ENCODE measurements at regions not wholly inside any gene's neighbourhood (a gene's known extent, or its start where the extent isn't known, plus 50 kb on each side); places are given as distances from the start of the nearest gene placed in this dataset.

DNA sequence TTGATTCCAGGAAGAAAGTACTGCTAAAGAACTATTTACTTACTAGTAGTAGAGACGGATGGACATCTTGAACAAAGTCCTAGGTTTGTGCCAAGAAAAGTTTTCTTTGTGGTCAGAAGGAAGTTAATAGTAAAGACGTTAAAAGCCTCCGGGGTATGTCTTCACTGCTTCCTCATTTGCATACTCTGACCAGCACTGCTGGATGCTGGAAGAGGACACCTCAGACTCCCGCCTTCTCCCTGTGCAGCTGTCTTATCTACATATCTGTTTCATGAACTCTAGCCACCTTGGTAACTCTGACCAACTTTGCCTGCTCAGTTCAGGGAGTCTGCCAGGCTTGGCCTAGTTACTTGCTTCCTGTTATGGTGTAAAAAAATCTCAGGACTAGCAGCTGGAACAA is 1109.1 kb upstream of the MIR17HG start:
- no peaks in the 10 kb centered on the region for H3K9me3 ChIP-seq
- 10% methylated on average over 4 of the region's 4 CpGs for WGBS
- DNase-seq (ENCODE audit: low spot score): no peak
- TF ChIP-seq POLR2AphosphoS5 (IDR thresholded peaks at IDR 0.05) (no peak), POLR2A (IDR thresholded peaks at IDR 0.05) (no peak)
- TF ChIP-seq, protein P1, sequence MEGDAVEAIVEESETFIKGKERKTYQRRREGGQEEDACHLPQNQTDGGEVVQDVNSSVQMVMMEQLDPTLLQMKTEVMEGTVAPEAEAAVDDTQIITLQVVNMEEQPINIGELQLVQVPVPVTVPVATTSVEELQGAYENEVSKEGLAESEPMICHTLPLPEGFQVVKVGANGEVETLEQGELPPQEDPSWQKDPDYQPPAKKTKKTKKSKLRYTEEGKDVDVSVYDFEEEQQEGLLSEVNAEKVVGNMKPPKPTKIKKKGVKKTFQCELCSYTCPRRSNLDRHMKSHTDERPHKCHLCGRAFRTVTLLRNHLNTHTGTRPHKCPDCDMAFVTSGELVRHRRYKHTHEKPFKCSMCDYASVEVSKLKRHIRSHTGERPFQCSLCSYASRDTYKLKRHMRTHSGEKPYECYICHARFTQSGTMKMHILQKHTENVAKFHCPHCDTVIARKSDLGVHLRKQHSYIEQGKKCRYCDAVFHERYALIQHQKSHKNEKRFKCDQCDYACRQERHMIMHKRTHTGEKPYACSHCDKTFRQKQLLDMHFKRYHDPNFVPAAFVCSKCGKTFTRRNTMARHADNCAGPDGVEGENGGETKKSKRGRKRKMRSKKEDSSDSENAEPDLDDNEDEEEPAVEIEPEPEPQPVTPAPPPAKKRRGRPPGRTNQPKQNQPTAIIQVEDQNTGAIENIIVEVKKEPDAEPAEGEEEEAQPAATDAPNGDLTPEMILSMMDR (IDR thresholded peaks at IDR 0.05): no peak
- intact Hi-C loops (cut with DNase I): no loop called here
- no peaks in the 10 kb centered on the region for H3K36me3 ChIP-seq
- H3K27me3 ChIP-seq (replicated peaks; ENCODE audit: insufficient read depth): no peaks in the 10 kb centered on the region
- H3K4me3 ChIP-seq: no peak overlapping the region
- H3K27ac ChIP-seq: no peak overlapping the region
- no peaks in the 10 kb centered on the region for H3K4me1 ChIP-seq (replicated peaks)

DNA sequence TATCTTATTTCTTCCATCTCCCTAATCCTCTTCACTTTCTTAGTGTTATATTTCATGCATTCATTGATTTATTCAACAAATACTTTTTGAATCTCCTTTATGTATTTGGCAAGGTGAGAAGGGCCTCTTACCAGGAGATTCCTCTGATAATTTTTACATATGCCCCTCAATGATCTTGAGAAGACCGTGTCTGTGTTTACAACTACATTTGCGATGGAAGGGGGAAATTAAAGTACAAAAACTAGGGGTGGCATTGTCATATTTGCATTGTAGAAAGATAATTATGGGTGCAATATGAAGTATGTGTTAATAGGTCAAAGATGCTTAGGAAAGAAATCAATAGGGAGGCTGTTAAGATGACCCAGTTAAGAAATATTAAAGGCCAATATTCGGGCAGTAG is 1108.4 kb upstream of the MIR17HG start:
- TF ChIP-seq, protein P1 (IDR thresholded peaks at IDR 0.05): no peak
- no peak for TF ChIP-seq POLR2A (IDR thresholded peaks at IDR 0.05)
- TF ChIP-seq POLR2AphosphoS5 (IDR thresholded peaks at IDR 0.05): no peak
- intact Hi-C loops (cut with DNase I): no loop called here
- Histone ChIP-seq H3K4me1 (replicated peaks) (no peaks in the 10 kb centered on the region), H3K4me3 (no peak overlapping the region), H3K27ac (no peak overlapping the region), H3K9me3 (no peaks in the 10 kb centered on the region), H3K36me3 (no peaks in the 10 kb centered on the region), H3K27me3 (replicated peaks; ENCODE audit: insufficient read depth) (no peaks in the 10 kb centered on the region)
- DNase-seq (ENCODE audit: low spot score): no peak
- WGBS: 86% methylated on average over 3 of the region's 3 CpGs

DNA sequence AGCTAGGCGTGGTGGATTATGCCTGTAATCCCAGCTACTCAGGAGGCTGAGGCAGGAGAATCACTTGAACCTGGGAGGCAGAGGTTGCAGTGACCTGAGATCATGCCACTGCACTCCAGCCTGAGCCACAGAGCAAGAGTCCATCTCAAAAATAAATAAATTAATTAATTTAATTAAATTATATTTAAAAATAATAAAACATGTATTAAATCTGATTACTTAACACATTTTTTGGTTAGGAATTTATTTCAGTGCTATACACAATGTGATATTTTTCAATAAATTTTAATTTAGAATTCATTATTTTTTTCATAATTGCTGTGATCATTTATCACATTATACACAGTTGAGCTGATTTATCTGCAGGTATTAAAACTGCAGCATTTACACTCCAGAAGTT is 1101.5 kb upstream of the MIR17HG start:
- DNase-seq (ENCODE audit: low spot score): no peak
- Histone ChIP-seq H3K27ac (no peak overlapping the region), H3K4me1 (replicated peaks) (no peaks in the 10 kb centered on the region), H3K36me3 (no peaks in the 10 kb centered on the region), H3K27me3 (replicated peaks; ENCODE audit: insufficient read depth) (no peaks in the 10 kb centered on the region), H3K9me3 (no peaks in the 10 kb centered on the region), H3K4me3 (no peak overlapping the region)
- TF ChIP-seq, protein P1 (IDR thresholded peaks at IDR 0.05): no peak
- intact Hi-C loops (cut with DNase I): no loop called here
- WGBS: 95% methylated on average over 1 of the region's 1 CpG

DNA sequence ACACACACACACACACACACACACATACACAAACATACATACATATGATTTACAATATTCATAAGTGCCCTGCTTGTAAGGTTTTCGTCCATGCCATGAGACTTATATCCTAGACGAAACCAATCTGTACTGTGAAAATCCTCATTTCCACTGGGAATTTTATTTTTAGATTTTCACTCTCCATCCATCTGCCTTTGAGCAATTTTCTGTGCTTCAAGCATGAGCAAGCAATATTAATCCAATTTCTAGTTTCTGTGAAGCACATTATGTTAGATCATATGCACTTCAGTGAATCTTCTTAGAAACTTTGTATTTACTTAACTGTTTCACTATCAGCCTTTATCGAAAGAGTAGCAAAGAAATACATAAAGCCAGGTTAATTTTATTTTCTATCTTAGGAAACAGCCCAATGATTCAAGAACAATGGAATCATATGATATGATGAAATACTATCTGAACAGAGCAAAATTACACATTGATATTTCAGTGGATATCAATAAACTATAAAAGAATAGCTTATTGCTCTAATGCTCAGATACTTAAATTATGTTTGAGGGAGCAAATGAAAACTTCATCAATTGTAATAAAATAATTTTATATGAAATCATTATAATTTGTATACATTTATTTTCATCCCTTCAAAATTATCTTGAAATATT is 1100.7 kb upstream of the MIR17HG start:
- 89% methylated on average over 3 of the region's 3 CpGs for WGBS
- no peak overlapping the region for H3K4me3 ChIP-seq

DNA sequence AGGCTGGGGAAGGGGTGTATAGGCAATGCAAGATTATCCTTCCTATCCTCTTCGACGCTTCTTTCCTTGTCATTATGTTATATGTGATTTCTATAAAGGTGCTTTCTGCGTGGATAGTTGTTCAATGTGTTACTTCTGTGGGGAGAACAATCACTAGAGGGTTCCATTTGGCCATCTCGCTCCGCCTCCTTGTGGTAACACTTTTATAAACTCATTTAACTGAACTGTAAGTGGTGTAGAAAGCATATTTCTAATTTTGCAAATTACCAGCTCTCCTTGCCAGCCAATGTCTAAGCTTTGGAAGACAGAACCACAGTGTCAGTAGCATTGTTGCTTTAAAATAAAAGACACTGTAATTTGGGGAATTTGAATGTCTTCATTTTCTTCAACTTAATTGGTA is 1093.7 kb upstream of the MIR17HG start:
- no peaks in the 10 kb centered on the region for H3K27me3 ChIP-seq (replicated peaks; ENCODE audit: insufficient read depth)
- TF ChIP-seq, protein P1 (IDR thresholded peaks at IDR 0.05): no peak
- TF ChIP-seq POLR2AphosphoS5 (IDR thresholded peaks at IDR 0.05) (no peak), POLR2A (IDR thresholded peaks at IDR 0.05) (no peak)
- H3K36me3 ChIP-seq: no peaks in the 10 kb centered on the region
- H3K9me3 ChIP-seq: no peaks in the 10 kb centered on the region
- H3K4me3 ChIP-seq: no peak overlapping the region
- intact Hi-C loops (cut with DNase I): no loop called here
- no peak overlapping the region for H3K27ac ChIP-seq
- H3K4me1 ChIP-seq (replicated peaks): no peaks in the 10 kb centered on the region
- DNase-seq (ENCODE audit: low spot score): no peak
- WGBS: 95% methylated on average over 5 of the region's 5 CpGs

More for the DNA sequence above, 1100.7 kb upstream of the MIR17HG start:
- intact Hi-C loops (cut with DNase I): no loop called here
- H3K27ac ChIP-seq: no peak overlapping the region
- no peak for DNase-seq (ENCODE audit: low spot score)
- TF ChIP-seq POLR2AphosphoS5 (IDR thresholded peaks at IDR 0.05): no peak
- TF ChIP-seq, protein P1 (IDR thresholded peaks at IDR 0.05): no peak
- no peak for TF ChIP-seq POLR2A (IDR thresholded peaks at IDR 0.05)
- no peaks in the 10 kb centered on the region for H3K9me3 ChIP-seq
- H3K27me3 ChIP-seq (replicated peaks; ENCODE audit: insufficient read depth): no peaks in the 10 kb centered on the region
- H3K4me1 ChIP-seq (replicated peaks): no peaks in the 10 kb centered on the region
- no peaks in the 10 kb centered on the region for H3K36me3 ChIP-seq

Measured in prostate gland (tissue), 2 donors.